Keratinocyte (primary cell): ENCODE measurements at regions not wholly inside any gene's neighbourhood (a gene's known extent, or its start where the extent isn't known, plus 50 kb on each side); places are given as distances from the start of the nearest gene placed in this dataset.

Experiments used
- CTCF ChIP-seq, 3 experiments: IDR thresholded peaks in 1 of 3; conservative IDR thresholded peaks in 1 of 3; optimal IDR thresholded peaks in 1 of 3; 2 replicates in 2 of 3; 3 replicates in 1 of 3; pipeline versions ENCODE3 to v1.5.1; 2011; ENCODE audit warnings: low read length in 3 of 3, mild to moderate bottlenecking in 3 of 3, moderate library complexity in 2 of 3, control low read depth in 1 of 3, inconsistent platforms in 1 of 3; ENCODE audit not compliant: insufficient read depth in 2 of 3; ENCODE audit errors: extremely low read depth in 1 of 3
- EZH2 ChIP-seq: IDR thresholded peaks from one replicate; pipeline ENCODE4 v1.6.1; 2012; ENCODE audit warnings: inconsistent platforms, mild to moderate bottlenecking, low read length, moderate library complexity

GRCh38 chr7:124618871-124619270, 146.7 kb downstream of the GPR37 start:
- TF ChIP-seq CTCF (optimal IDR thresholded peaks at IDR 0.05 in 1 of 3, IDR thresholded peaks at IDR 0.05 in 1 of 3, conservative IDR thresholded peaks at IDR 0.05 in 1 of 3; ENCODE audit: extremely low read depth in 1 of 3, insufficient read depth in 2 of 3, low read length in 3 of 3): no peak
- no peak for TF ChIP-seq EZH2
